Body of pancreas (tissue), 4 donors: ENCODE measurements at regions not wholly inside any gene's neighbourhood (a gene's known extent, or its start where the extent isn't known, plus 50 kb on each side); places are given as distances from the start of the nearest gene placed in this dataset.

Source experiments
- ATAC-seq: fragments of 150-250 bp; one replicate; pipeline ENCODE4 v1.9.1; 2016
- DNase-seq, 4 donors: peaks; one replicate each; pipeline ENCODE4 v3.0.0-alpha.2; 2019
- H3K27ac ChIP-seq, 4 donors: fragments of 200-600 bp; sonication (generic); 1 replicate in 3 of 4; 2 replicates in 1 of 4; pipeline versions ENCODE4 v1.5.1 to v1.6.1; 2016 to 2019; ENCODE audit warnings: mild to moderate bottlenecking in 1 of 4, mixed read lengths in 1 of 4, moderate library complexity in 1 of 4
- H3K27me3 ChIP-seq, 2 donors: fragments of 200-600 bp; sonication (generic); one replicate each; pipeline ENCODE4 v1.6.0; 2016; ENCODE audit warnings: mild to moderate bottlenecking in 1 of 2
- H3K36me3 ChIP-seq, 2 donors: fragments of 200-600 bp; sonication (generic); replicated peaks in 1 of 2; 2 replicates each; pipeline ENCODE4 v1.5.1; 2016; ENCODE audit warnings: low read depth in 2 of 2; ENCODE audit not compliant: insufficient read depth in 1 of 2
- H3K4me1 ChIP-seq: fragments of 200-600 bp; sonication (generic); one replicate; pipeline ENCODE4 v1.6.0; 2016
- H3K4me3 ChIP-seq, 2 donors: fragments of 200-600 bp; sonication (generic); 1 replicate in 1 of 2; 2 replicates in 1 of 2; pipeline ENCODE4 v1.5.1; 2016 to 2019
- H3K9me3 ChIP-seq, 3 donors: fragments of 200-600 bp; sonication (generic); 1 replicate in 2 of 3; 2 replicates in 1 of 3; pipeline ENCODE4 v1.5.1; 2016
- CTCF ChIP-seq, 7 experiments: fragments of 450-650 bp in 4 of 7; fragments of 200-600 bp in 3 of 7; sonication (generic) in 3 of 7; IDR thresholded peaks; one replicate each; pipeline ENCODE4 v1.5.1; 2016 to 2019; ENCODE audit warnings: antibody characterized with exemption in 7 of 7
- POLR2A ChIP-seq, 3 donors: fragments of 450-650 bp; IDR thresholded peaks; one replicate each; pipeline ENCODE4 v1.6.1; 2016; ENCODE audit warnings: antibody characterized with exemption in 3 of 3, mild to moderate bottlenecking in 2 of 3
- WGBS, 2 donors: methylation state at CpG; one replicate each; pipeline ENCODE4 v1.1.5; 2017; 5-methylcytosine and 5-hydroxymethylcytosine counted together
- intact Hi-C: fragments of 100-400 bp; cut with DNase I; formaldehyde crosslinking; loops from one replicate; pipeline ENCODE4 v1.15.1; 2023

DNA sequence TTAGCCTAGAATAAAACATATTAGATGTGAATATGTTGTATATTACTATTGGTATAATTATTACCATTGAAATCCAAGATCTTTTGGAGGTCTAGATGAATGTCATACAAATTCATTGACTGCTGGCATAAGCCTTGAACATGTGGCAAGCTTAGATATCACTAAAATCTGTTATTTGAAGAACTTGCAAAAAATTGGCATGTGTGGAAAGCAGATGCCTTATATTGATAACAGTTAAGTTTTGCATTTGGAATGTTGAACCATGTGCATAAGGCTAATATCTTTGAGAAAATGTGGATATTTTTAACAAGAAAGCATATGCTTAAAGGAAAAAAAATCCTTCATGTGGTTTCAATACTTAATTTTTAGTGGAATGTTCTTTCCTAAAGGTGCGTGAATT is 203.6 kb upstream of the PRICKLE1 start:
- DNase-seq, result no peak
- H3K4me3 ChIP-seq, result no peak overlapping the region
- peaks cover 4% of the 10 kb centered on the region for H3K4me1 ChIP-seq
- H3K36me3 ChIP-seq, result no peaks in the 10 kb centered on the region
- intact Hi-C loops, result no loop called here
- H3K27ac ChIP-seq, result no peak overlapping the region
- no peaks in the 10 kb centered on the region for H3K27me3 ChIP-seq
- no peaks in the 10 kb centered on the region for H3K9me3 ChIP-seq
- TF ChIP-seq CTCF (IDR thresholded peaks at IDR 0.05) (no peak), POLR2A (IDR thresholded peaks at IDR 0.05) (no peak)
- 90 to 97% methylated on average over 1 of the region's 1 CpG for WGBS, 2 donors
- ATAC-seq, result no peak

- H3K27me3 ChIP-seq, result no peaks in the 10 kb centered on the region
- H3K9me3 ChIP-seq, result no peaks in the 10 kb centered on the region
- ATAC-seq (no peak), DNase-seq (no peak)
- TF ChIP-seq CTCF (IDR thresholded peaks at IDR 0.05) (no peak), POLR2A (IDR thresholded peaks at IDR 0.05) (no peak)
- peaks cover 4% of the 10 kb centered on the region for H3K4me1 ChIP-seq
- no peak overlapping the region for H3K27ac ChIP-seq
- intact Hi-C loops, result no loop called here
- no peak overlapping the region for H3K4me3 ChIP-seq
- no peaks in the 10 kb centered on the region for H3K36me3 ChIP-seq
These were observed 202.7 kb upstream of the PRICKLE1 start for GRCh38 chr12:42792265-42792664.

DNA sequence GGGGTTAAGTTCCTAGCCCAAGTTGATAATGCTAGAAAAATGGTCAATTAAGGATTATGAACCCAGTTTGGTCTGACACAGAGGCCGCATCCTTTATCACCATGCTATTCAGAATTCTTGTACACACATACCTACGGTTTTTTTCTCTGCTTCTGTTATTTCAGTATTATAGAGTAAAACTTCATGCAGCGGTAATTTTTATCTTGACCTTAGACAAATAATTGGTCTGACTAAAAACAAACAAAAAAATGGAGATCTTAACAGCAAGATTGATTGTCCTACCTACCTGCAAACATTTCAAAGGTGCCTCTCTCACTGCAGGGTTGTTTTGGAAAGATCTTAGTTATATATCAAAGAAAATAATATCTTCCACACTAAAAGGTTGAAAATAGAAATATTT is 201.9 kb upstream of the PRICKLE1 start:
- intact Hi-C loops, result no loop called here
- Histone ChIP-seq H3K4me1 (peaks cover 4% of the 10 kb centered on the region), H3K27ac (no peak overlapping the region), H3K36me3 (no peaks in the 10 kb centered on the region), H3K4me3 (no peak overlapping the region), H3K9me3 (no peaks in the 10 kb centered on the region), H3K27me3 (no peaks in the 10 kb centered on the region)
- 36 to 40% methylated on average over 3 of the region's 3 CpGs for WGBS, 2 donors
- TF ChIP-seq POLR2A (IDR thresholded peaks at IDR 0.05), result no peak
- TF ChIP-seq CTCF (IDR thresholded peaks at IDR 0.05), result no peak
- ATAC-seq, result no peak
- DNase-seq, result no peak

- peak overlapping the region in 2 of 4 donors; percentile 37 to 43 for H3K27ac ChIP-seq
- no peak for ATAC-seq
These were observed 201.2 kb upstream of the PRICKLE1 start for GRCh38 chr12:42790761-42791151.

More at GRCh38 chr12:42790761-42791151, 201.2 kb upstream of the PRICKLE1 start:
- H3K4me1 ChIP-seq, result peaks cover 4% of the 10 kb centered on the region
- intact Hi-C loops, result no loop called here
- H3K36me3 ChIP-seq, result no peaks in the 10 kb centered on the region
- H3K27me3 ChIP-seq, result no peaks in the 10 kb centered on the region
- H3K9me3 ChIP-seq, result no peaks in the 10 kb centered on the region
- no peak for DNase-seq
- H3K4me3 ChIP-seq, result no peak overlapping the region
- TF ChIP-seq POLR2A (IDR thresholded peaks at IDR 0.05), result no peak
- no peak for TF ChIP-seq CTCF (IDR thresholded peaks at IDR 0.05)
